ENCODE measurements at regions not wholly inside any gene's neighbourhood (a gene's known extent, or its start where the extent isn't known, plus 50 kb on each side); places are given as distances from the start of the nearest gene placed in this dataset.

- Histone ChIP-seq H2BK5ac (ENCODE audit: low read length) (no peak overlapping the region), H3K23ac (ENCODE audit: low read length) (no peak overlapping the region), H4K5ac (ENCODE audit: low read length) (no peak overlapping the region), H3K4me2 (ENCODE audit: low read length) (no peak overlapping the region), H3K79me2 (ENCODE audit: control insufficient read depth, insufficient read depth, low read length) (no peaks in the 10 kb centered on the region), H3K27me3 (ENCODE audit: insufficient read depth, low read length, poor library complexity) (no peaks in the 10 kb centered on the region), H3K18ac (ENCODE audit: low read length) (no peak overlapping the region), H3K4me1 (ENCODE audit: control insufficient read depth, low read depth, low read length) (no peaks in the 10 kb centered on the region), H4K8ac (ENCODE audit: low read depth, low read length) (no peak overlapping the region), H3K36me3 (ENCODE audit: control insufficient read depth, insufficient read depth, low read length) (no peaks in the 10 kb centered on the region), H3K79me1 (ENCODE audit: low read length) (no peaks in the 10 kb centered on the region), H2BK120ac (ENCODE audit: low read depth, low read length) (no peak overlapping the region), H2BK15ac (replicated peaks; ENCODE audit: low read depth) (no peak overlapping the region), H3K4me3 (ENCODE audit: low read length) (no peak overlapping the region), H3K4ac (ENCODE audit: low read depth, low read length) (no peak overlapping the region), H3K27ac (ENCODE audit: low read depth, low read length) (no peak overlapping the region), H3K56ac (ENCODE audit: low read length) (no peak overlapping the region), H3K9ac (ENCODE audit: low read length) (no peak overlapping the region), H2AK5ac (ENCODE audit: low read length) (no peak overlapping the region)
- no CpG with 5 or more reads among the region's 2 CpGs for WGBS (ENCODE audit: extremely low coverage, insufficient coverage, low lambda C conversion rate)
- DNase-seq = no peak
Observed at GRCh38 chr13:52929846-52930245, 81.4 kb upstream of the PCDH8 start.

- Histone ChIP-seq H3K4me2 (ENCODE audit: low read length) (no peak overlapping the region), H3K56ac (ENCODE audit: low read length) (no peak overlapping the region), H3K23ac (ENCODE audit: low read length) (no peak overlapping the region), H2BK120ac (ENCODE audit: low read depth, low read length) (no peak overlapping the region), H4K5ac (ENCODE audit: low read length) (no peak overlapping the region), H2BK15ac (replicated peaks; ENCODE audit: low read depth) (no peak overlapping the region), H3K79me1 (ENCODE audit: low read length) (no peaks in the 10 kb centered on the region), H3K18ac (ENCODE audit: low read length) (no peak overlapping the region), H3K9ac (ENCODE audit: low read length) (no peak overlapping the region), H2BK5ac (ENCODE audit: low read length) (no peak overlapping the region), H3K4me1 (ENCODE audit: control insufficient read depth, low read depth, low read length) (no peaks in the 10 kb centered on the region), H3K4me3 (ENCODE audit: low read length) (no peak overlapping the region), H3K36me3 (ENCODE audit: control insufficient read depth, insufficient read depth, low read length) (no peaks in the 10 kb centered on the region), H3K27ac (ENCODE audit: low read depth, low read length) (no peak overlapping the region), H3K27me3 (ENCODE audit: insufficient read depth, low read length, poor library complexity) (no peaks in the 10 kb centered on the region), H3K4ac (ENCODE audit: low read depth, low read length) (no peak overlapping the region), H2AK5ac (ENCODE audit: low read length) (no peak overlapping the region), H4K8ac (ENCODE audit: low read depth, low read length) (no peak overlapping the region), H3K79me2 (ENCODE audit: control insufficient read depth, insufficient read depth, low read length) (no peaks in the 10 kb centered on the region)
- WGBS (ENCODE audit: extremely low coverage, insufficient coverage, low lambda C conversion rate) = no CpG with 5 or more reads among the region's 2 CpGs
- DNase-seq = no peak
Observed at GRCh38 chr13:52926971-52927370, 78.5 kb upstream of the PCDH8 start.

- H4K5ac ChIP-seq (ENCODE audit: low read length) = no peak overlapping the region
- H3K36me3 ChIP-seq (ENCODE audit: control insufficient read depth, insufficient read depth, low read length) = no peaks in the 10 kb centered on the region
- no peak overlapping the region for H3K23ac ChIP-seq (ENCODE audit: low read length)
- no peaks in the 10 kb centered on the region for H3K4me1 ChIP-seq (ENCODE audit: control insufficient read depth, low read depth, low read length)
- H3K27ac ChIP-seq (ENCODE audit: low read depth, low read length) = no peak overlapping the region
- no CpG with 5 or more reads among the region's 13 CpGs for whole genome bisulfite sequencing (ENCODE audit: extremely low coverage, insufficient coverage, low lambda C conversion rate)
- no peaks in the 10 kb centered on the region for H3K79me2 ChIP-seq (ENCODE audit: control insufficient read depth, insufficient read depth, low read length)
- no peak overlapping the region for H3K18ac ChIP-seq (ENCODE audit: low read length)
- DNase-seq = no peak
- no peak overlapping the region for H3K9ac ChIP-seq (ENCODE audit: low read length)
- H3K27me3 ChIP-seq (ENCODE audit: insufficient read depth, low read length, poor library complexity) = no peaks in the 10 kb centered on the region
- no peak overlapping the region for H2BK120ac ChIP-seq (ENCODE audit: low read depth, low read length)
- H3K4me2 ChIP-seq (ENCODE audit: low read length) = no peak overlapping the region
- no peak overlapping the region for H2BK15ac ChIP-seq (replicated peaks; ENCODE audit: low read depth)
- no peak overlapping the region for H2AK5ac ChIP-seq (ENCODE audit: low read length)
- H3K4me3 ChIP-seq (ENCODE audit: low read length) = no peak overlapping the region
- H3K79me1 ChIP-seq (ENCODE audit: low read length) = no peaks in the 10 kb centered on the region
- H4K8ac ChIP-seq (ENCODE audit: low read depth, low read length) = no peak overlapping the region
- H3K56ac ChIP-seq (ENCODE audit: low read length) = no peak overlapping the region
- H3K4ac ChIP-seq (ENCODE audit: low read depth, low read length) = no peak overlapping the region
- no peak overlapping the region for H2BK5ac ChIP-seq (ENCODE audit: low read length)
Observed at GRCh38 chr13:52925775-52926285, 77.4 kb upstream of the PCDH8 start.

- no peak overlapping the region for H3K23ac ChIP-seq (ENCODE audit: low read length)
- no peak overlapping the region for H3K56ac ChIP-seq (ENCODE audit: low read length)
- H2AK5ac ChIP-seq (ENCODE audit: low read length) = no peak overlapping the region
- H3K79me1 ChIP-seq (ENCODE audit: low read length) = no peaks in the 10 kb centered on the region
- no peaks in the 10 kb centered on the region for H3K79me2 ChIP-seq (ENCODE audit: control insufficient read depth, insufficient read depth, low read length)
- no peak overlapping the region for H3K27ac ChIP-seq (ENCODE audit: low read depth, low read length)
- no peaks in the 10 kb centered on the region for H3K27me3 ChIP-seq (ENCODE audit: insufficient read depth, low read length, poor library complexity)
- H2BK5ac ChIP-seq (ENCODE audit: low read length) = no peak overlapping the region
- no peak overlapping the region for H3K9ac ChIP-seq (ENCODE audit: low read length)
- H4K8ac ChIP-seq (ENCODE audit: low read depth, low read length) = no peak overlapping the region
- H3K4me3 ChIP-seq (ENCODE audit: low read length) = no peak overlapping the region
- H3K4ac ChIP-seq (ENCODE audit: low read depth, low read length) = no peak overlapping the region
- H3K18ac ChIP-seq (ENCODE audit: low read length) = no peak overlapping the region
- no peak overlapping the region for H4K5ac ChIP-seq (ENCODE audit: low read length)
- no peak overlapping the region for H3K4me2 ChIP-seq (ENCODE audit: low read length)
- no peak overlapping the region for H2BK15ac ChIP-seq (replicated peaks; ENCODE audit: low read depth)
- H3K36me3 ChIP-seq (ENCODE audit: control insufficient read depth, insufficient read depth, low read length) = no peaks in the 10 kb centered on the region
- no peaks in the 10 kb centered on the region for H3K4me1 ChIP-seq (ENCODE audit: control insufficient read depth, low read depth, low read length)
- WGBS (ENCODE audit: extremely low coverage, insufficient coverage, low lambda C conversion rate) = no CpG with 5 or more reads among the region's 2 CpGs
- no peak for DNase-seq
- H2BK120ac ChIP-seq (ENCODE audit: low read depth, low read length) = no peak overlapping the region
Observed at GRCh38 chr13:52925251-52925650, 76.8 kb upstream of the PCDH8 start.

- H3K56ac ChIP-seq (ENCODE audit: low read length) = no peak overlapping the region
- no peak overlapping the region for H3K23ac ChIP-seq (ENCODE audit: low read length)
- H2AK5ac ChIP-seq (ENCODE audit: low read length) = no peak overlapping the region
- no peaks in the 10 kb centered on the region for H3K27me3 ChIP-seq (ENCODE audit: insufficient read depth, low read length, poor library complexity)
- H3K27ac ChIP-seq (ENCODE audit: low read depth, low read length) = no peak overlapping the region
- H3K4me2 ChIP-seq (ENCODE audit: low read length) = no peak overlapping the region
- no peak overlapping the region for H2BK120ac ChIP-seq (ENCODE audit: low read depth, low read length)
- no peak overlapping the region for H3K4me3 ChIP-seq (ENCODE audit: low read length)
- no peaks in the 10 kb centered on the region for H3K79me1 ChIP-seq (ENCODE audit: low read length)
- no peak overlapping the region for H2BK15ac ChIP-seq (replicated peaks; ENCODE audit: low read depth)
- H2BK5ac ChIP-seq (ENCODE audit: low read length) = no peak overlapping the region
- WGBS (ENCODE audit: extremely low coverage, insufficient coverage, low lambda C conversion rate) = no CpG with 5 or more reads among the region's 10 CpGs
- no peak overlapping the region for H3K9ac ChIP-seq (ENCODE audit: low read length)
- no peak overlapping the region for H3K18ac ChIP-seq (ENCODE audit: low read length)
- no peak for DNase-seq
- no peak overlapping the region for H3K4ac ChIP-seq (ENCODE audit: low read depth, low read length)
- no peak overlapping the region for H4K8ac ChIP-seq (ENCODE audit: low read depth, low read length)
- H3K36me3 ChIP-seq (ENCODE audit: control insufficient read depth, insufficient read depth, low read length) = no peaks in the 10 kb centered on the region
- no peaks in the 10 kb centered on the region for H3K79me2 ChIP-seq (ENCODE audit: control insufficient read depth, insufficient read depth, low read length)
- no peak overlapping the region for H4K5ac ChIP-seq (ENCODE audit: low read length)
- no peaks in the 10 kb centered on the region for H3K4me1 ChIP-seq (ENCODE audit: control insufficient read depth, low read depth, low read length)
Observed at GRCh38 chr13:52924289-52925148, 76.1 kb upstream of the PCDH8 start.
